ENCODE measurements at regions not wholly inside any gene's neighbourhood (a gene's known extent, or its start where the extent isn't known, plus 50 kb on each side); places are given as distances from the start of the nearest gene placed in this dataset.

GRCh38 chr7:69498671-69499070, 99.6 kb upstream of the AUTS2 start:
- no peak for TF ChIP-seq ZNF114 (CRISPR knock-in tag; IDR thresholded peaks at IDR 0.05)
- TF ChIP-seq, protein P1, sequence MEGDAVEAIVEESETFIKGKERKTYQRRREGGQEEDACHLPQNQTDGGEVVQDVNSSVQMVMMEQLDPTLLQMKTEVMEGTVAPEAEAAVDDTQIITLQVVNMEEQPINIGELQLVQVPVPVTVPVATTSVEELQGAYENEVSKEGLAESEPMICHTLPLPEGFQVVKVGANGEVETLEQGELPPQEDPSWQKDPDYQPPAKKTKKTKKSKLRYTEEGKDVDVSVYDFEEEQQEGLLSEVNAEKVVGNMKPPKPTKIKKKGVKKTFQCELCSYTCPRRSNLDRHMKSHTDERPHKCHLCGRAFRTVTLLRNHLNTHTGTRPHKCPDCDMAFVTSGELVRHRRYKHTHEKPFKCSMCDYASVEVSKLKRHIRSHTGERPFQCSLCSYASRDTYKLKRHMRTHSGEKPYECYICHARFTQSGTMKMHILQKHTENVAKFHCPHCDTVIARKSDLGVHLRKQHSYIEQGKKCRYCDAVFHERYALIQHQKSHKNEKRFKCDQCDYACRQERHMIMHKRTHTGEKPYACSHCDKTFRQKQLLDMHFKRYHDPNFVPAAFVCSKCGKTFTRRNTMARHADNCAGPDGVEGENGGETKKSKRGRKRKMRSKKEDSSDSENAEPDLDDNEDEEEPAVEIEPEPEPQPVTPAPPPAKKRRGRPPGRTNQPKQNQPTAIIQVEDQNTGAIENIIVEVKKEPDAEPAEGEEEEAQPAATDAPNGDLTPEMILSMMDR (conservative IDR thresholded peaks at IDR 0.05; ENCODE audit: low read depth in 2 of 2): no peak
- no peak for TF ChIP-seq POLR2AphosphoS5 (IDR thresholded peaks at IDR 0.05; ENCODE audit: low read depth)
- no peak for TF ChIP-seq JUNB (IDR thresholded peaks at IDR 0.05; ENCODE audit: unreplicated experiment)
- TF ChIP-seq ZNF462 (CRISPR knock-in tag; IDR thresholded peaks at IDR 0.05): no peak
